LNCAP (cell line): ENCODE measurements at regions not wholly inside any gene's neighbourhood (a gene's known extent, or its start where the extent isn't known, plus 50 kb on each side); places are given as distances from the start of the nearest gene placed in this dataset.
A peak's percentile ranks its signal among the peaks of the same experiment; 100 is the strongest.

Source experiments
- CTCF ChIP-seq: fragments of 450-650 bp; IDR thresholded peaks from 2 replicates; pipeline ENCODE4 v1.5.1; 2017; ENCODE audit warnings: mild to moderate bottlenecking

DNA sequence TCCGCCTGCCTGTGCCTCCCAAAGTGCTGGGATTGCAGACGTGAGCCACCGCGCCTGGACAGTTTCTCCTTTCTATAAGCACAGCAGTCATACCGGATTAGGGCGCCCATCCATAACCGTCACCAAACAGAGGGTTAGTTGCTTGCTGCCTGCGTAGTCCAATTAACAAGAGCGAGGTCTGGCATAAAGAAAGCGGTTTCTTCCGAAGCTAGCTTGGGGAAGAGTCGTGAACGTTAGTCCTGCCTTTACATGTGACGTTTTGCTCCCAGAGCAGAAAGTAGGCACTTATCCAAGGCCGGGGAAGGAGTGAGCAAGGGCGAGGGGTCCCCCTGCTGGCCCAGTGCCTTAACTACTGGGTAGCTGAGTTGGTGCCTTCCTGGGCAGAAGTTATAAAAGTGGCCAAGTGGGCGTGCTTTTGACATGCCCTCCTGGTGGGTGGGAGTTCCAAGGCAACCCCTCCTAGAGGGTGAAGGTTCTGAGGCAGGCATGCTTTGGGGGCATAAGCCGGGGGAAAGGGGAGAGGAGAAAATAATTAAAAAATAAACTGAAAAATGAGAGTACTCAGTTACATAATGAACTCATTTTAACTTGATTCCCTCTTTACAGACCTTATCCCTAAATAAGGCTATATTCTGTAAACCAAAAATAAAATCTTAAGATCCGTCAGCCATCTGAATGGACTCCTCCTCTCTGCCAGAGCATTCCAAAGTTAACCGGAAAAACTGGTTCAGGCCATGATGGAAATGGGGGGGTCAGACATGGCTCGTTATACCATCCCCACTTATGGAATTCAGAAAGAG is 88.0 kb downstream of the FAM217A start:
- peak; percentile 82 for TF ChIP-seq CTCF

DNA sequence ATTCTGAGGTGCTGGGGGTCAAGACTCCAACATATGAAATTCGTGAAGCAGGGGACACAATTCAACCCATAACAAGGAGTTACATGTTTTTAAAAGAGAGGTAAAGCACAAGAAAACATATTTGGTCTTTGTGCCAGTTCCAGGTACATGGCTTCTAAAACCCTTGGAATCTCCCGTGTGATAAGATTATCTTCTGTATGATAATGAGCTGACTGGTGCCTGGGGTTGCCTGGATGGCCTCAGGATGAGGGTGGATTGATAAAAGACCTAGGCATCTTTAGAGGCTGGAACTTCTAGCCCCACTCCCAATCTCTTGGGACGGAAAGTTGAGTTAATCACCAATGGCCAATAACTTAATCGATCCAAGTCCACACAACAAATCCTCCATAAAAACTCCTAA is 87.0 kb downstream of the FAM217A start:
- TF ChIP-seq CTCF, result no peak

GRCh38 chr6:3996349-3996748 is 82.6 kb downstream of the FAM217A start:
- TF ChIP-seq CTCF, result no peak

- TF ChIP-seq CTCF, result no peak
Observed at GRCh38 chr6:3997177-3997770, 81.7 kb downstream of the FAM217A start.

- no peak for TF ChIP-seq CTCF
Observed at GRCh38 chr6:3999800-4000661, 78.9 kb downstream of the FAM217A start.

DNA sequence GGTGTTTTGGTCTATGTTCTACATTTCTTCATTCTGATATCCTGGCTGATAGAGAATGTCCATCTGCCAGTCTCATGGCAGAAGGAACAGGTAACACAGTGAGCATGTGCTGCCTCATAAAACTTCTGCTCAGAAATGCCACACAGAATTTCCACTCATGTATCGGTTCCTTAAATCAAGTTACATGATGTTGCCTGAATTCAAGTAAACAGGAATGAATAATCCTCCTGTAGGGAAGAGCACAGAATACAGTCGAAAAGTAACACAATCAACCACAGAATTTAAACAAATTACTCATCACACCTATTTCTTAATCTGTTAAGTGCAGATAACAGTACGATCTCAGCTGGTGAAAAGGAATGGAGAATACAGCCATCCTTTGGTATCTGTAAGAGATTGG is 74.7 kb downstream of the FAM217A start:
- TF ChIP-seq CTCF, result no peak

- TF ChIP-seq CTCF, result peak; percentile 65
Observed at GRCh38 chr6:4008324-4009047, 70.5 kb downstream of the FAM217A start.
